Fibroblast of skin of right biceps (primary cell): ENCODE measurements at regions not wholly inside any gene's neighbourhood (a gene's known extent, or its start where the extent isn't known, plus 50 kb on each side); places are given as distances from the start of the nearest gene placed in this dataset.

Experiments
- DNase-seq: peaks from one replicate; pipeline ENCODE4 v3.0.0-alpha.2; 2013

DNA sequence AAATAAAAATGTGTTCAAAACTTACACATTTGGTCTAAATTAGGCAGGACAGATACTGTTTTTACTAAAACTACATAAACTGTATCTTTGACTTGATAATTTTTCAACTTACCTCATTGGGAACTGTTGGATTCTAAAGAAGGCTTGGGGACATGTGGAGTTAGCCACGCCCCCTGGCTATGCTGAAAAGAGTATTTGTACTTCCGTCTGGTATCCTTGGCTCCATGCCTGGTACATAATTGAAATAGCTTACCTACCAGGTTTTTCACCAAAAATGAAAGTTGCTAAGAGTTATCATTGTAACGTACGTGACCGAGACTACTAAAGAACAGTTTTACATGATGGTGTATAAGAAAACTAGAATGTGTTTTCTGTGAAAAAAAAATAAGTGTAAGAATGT is 604.8 kb upstream of the IGFBP3 start:
- peak; percentile 24 for DNase-seq

DNA sequence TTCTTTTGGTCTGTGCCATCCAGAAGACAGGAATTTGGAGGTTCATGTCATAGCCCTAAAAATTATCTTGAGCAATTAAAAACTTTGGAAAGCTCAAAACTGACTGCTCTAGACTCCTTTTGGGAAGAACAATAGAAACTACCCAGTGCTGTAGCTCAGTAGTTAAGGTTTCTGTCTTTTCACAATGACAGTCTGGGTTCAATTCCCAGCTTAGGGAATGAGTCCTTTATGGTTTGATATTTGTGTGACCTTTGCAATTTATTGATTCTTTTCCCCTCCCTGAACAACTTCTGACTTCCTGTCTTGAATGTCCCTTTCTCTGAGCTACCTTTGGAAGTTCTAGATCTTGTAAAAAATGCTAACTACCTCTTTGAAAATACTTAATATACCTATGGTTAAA is 603.3 kb upstream of the IGFBP3 start:
- DNase-seq: no peak

DNA sequence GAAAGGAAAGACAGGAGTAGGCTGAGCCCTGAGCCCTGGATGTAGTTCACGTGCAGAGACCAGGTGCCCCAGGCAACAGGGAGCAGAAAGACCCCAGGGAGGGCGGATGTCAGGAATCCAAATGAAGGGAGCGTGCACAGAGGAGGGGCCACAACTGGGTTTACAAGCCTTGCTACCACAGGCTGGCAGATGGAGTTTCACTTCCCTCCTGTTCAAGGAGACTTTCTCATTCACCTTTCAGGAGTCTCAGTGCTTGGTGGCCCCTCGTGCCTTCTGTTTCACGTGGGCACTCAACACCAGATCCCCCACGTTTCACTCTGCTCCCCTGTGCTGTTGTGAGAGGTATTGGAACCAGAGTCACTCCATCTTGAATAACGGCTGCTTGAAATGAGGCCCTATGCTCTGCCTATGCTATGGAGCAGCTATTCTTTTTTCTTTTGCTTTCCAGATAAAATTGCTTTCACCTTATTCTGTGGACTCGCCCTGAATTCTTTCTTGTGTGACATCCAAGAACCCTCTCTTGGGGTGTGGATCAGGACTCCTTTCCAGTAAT is 601.4 kb upstream of the IGFBP3 start:
- no peak for DNase-seq

DNA sequence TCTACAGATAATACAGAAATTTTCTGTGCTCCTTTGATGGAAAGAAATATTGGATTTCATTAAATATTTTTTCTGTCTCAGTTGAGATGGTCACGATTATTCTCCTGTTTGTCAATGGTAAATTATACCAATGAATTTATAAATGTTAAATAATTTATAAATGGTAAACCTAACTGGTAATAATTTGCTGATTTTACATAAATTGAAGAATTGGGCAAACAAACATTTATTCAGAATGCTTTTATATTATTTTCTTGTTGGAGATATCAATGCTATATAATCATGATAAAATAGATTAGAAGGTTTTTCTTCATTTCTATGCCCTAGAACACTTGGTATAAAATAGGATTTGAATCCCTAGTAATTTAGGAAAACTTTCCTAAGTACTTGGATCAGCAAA is 597.6 kb upstream of the IGFBP3 start:
- no peak for DNase-seq

DNA sequence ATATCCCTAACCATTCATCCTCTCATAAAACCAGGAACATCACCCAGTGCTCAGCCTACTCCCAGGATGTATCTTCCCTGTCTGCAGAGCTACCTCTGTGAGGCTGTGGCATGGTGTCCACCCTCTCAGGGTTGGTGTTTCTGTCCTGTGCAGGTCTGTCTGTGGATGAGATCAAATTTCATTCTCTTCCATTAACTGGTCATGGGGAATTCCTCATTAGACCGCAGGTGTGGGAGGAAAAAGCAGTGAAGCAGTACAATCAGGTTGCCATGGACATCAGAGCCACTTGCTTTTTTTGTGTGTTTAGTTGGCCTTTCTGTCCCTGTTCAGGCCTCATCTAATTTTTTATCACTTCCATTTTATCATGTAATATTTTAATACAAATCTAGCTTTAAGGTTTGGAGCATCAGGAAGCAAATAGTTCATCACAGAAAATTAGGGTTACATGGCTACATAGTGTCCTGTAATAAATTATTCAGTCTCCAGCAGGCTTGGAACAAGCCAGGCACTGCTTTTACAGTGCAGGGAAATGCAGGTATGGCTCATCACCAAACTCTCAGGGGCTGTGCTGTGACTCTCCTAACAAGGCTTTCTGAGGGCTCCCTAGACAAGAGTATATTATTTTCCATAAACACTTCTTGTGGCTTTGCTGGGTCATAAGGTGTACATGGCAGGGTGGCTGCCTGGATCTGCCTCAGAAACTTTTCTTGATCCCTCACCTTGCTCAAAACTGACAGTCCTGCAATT is 594.9 kb upstream of the IGFBP3 start:
- no peak for DNase-seq

DNA sequence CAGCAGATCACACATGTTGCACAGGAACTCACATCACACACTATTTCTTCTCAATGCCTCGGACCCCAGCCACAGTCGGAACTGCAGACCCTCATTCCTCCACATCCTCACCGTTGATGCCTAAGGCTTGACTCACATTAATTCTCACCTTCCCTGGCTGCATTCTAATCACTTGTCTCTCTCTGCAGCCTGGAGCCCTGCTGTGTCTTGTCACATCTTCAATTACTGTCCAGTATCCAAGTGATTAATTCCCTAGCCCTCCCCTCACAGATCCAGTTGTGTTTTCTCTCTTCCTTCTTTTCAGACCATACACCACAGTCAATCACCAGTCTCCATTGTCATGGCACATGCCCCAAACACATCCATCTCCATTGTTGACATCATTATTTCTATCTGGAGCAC is 592.4 kb upstream of the IGFBP3 start:
- DNase-seq: no peak

DNA sequence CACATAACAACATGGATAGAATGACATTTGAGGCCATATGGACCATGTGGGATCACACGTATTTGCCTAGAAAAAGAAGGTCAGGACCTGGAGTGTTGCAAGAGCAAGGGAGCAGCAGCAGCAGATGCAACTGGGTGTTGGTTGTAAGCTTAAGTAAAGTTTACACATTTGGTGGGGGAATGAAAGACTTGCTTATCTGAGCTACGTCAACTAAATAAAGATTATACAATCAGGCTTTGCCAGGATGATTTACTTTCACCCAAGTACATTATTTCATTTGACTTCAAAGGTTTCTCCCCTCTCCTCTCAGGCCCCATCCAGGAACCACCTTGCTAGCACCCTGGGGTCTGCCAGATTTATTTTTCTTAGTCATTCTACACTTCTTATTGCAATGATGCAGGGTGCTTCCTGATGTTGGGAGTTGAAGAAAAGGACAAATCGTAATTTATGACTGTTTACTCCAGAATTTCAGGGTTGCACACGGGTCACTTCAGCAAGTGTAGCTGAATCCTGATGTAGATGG is 591.9 kb upstream of the IGFBP3 start:
- DNase-seq: no peak

DNA sequence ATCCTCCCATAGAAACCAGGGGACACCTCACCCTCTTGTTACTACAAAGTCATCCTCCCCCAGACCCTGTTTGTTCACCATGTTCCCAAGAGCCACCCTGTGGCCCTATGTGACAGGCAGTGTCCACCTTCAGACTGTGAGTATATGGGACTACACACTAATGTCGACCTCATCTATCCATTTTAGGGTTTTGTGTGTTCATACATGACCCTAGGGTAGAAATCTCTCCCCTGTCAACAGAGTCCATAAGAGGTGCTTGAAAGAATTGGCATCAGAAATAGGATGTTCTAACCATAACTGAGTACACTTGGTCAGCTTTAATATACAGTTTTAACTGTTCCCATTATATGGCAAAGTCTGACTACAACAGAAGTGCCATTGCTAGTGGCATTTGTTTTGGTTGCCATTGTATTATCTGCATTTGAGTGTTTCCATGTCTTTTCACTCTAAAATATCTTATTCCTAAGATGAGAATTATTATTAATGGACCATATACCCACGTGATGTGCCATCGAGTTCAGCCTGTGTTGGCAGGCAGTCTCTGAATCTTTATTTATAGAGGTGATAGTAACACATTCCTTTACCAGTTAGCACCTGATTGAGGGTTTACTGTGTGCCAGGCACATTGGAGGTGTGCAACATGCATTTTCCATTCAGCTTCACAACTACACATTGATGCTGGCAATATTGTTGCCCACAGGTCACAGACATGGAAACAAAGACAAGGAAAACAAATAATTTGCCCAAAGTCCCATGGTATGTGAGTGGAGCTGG is 590.6 kb upstream of the IGFBP3 start:
- DNase-seq: no peak

DNA sequence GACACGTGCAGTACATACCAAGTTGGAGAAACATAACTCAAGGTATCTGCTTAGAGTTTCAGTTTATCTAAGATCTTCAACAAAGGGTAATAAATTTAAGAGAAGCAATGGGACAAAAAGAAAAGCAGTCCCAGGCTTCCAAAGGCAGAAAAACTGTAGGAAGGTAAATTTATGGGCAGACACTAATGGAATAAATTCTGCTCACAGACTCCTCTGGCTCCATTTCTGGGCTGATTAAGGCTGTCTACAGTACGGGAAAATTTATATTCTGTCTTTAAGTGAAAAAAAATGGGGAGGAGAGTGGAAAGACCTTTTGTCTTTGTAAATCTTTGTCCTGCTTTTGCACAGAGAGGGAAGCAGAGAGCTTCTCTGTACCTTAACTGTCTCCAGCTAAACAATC is 587.5 kb upstream of the IGFBP3 start:
- no peak for DNase-seq

DNA sequence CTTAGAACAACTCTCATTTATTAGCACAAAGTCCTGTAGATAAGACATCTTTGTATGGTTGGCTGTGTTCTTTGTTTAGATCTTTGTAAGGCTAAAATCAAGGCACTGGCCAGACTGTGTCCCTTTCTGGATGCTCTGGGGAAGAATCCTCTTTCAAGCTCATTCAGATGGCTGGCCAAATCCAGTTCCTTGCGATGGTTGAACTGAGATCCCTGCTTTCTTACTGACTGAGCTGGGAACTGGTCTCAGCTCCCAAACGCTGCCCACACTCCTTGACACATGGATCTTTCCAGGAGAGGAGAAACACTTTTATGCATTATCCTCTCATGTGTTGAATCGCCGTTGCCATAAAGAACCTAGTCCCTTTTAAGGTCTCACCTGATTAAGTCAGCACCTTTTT is 586.5 kb upstream of the IGFBP3 start:
- no peak for DNase-seq

DNA sequence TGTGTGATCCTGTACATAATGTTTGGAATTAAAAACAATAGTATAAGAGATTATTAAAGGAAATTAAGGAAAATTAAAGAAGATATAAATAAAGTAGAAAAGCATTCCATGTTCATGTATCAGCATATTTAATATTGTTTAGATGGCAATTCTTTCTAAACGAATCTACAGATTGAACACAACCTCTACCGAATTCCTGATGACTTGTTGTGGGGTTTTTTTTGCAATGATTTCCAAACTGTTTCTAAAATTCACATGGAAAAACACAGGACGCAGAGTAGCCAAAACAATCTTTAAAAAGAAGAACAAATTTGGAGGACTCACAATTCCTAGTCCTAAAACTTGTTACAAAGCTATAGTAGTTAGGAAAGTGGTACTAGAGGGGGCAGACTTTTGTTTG is 573.4 kb upstream of the IGFBP3 start:
- no peak for DNase-seq

DNA sequence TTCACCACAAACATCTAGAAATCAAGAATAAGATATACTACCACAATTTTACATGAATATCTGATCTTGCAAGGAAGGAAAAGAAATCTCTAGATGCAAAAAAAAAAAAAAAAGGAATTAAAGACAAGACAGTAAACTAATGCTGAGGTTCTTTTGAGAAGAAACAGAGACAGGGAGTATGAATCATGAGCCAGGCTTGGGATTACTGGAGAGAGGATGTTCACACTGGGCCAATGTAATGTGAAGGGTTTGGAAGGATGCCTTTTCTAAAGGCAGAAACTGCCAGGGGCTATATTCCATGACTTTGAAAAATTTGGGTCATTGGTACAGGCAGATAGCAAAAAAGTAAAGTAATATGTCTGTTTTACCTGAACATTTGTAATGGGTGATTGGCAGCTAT is 573.0 kb upstream of the IGFBP3 start:
- DNase-seq: peak; percentile 64

DNA sequence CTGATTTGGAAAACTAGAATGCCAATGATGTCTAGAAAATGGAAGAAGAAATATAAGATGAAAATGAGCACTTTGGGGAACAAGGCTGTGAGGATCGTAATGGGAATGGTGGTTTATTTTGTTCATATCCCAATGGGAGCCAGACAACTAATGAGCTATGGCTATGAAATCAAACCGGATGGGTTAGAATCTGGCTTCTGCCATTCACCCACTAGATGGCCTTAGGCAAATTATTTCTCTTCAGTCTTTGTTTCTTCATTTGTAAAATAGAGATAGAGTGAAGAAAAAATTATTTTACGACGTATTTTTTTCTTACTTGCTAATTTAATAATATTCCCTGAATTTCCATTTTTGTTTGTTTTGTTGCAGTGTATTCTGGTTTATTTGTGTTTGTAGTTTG is 572.1 kb upstream of the IGFBP3 start:
- no peak for DNase-seq

DNA sequence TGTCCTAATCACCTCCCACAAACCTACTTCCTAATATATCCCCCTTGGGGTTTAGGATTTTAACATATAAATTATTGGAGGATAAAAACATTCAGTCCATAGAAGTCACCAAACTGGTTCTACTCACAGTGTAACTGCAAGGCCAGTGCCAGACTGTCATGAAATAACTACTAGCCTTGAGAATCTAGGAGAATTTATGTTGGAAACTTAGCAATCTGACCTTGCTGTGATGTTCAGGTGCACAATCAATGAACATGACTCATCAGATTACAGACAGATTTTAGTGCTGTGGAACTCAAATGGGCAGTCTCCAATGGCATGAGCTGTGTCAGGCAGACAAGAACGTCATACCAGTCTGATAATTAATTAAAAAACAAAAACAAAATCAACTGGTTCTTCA is 571.4 kb upstream of the IGFBP3 start:
- DNase-seq: no peak

DNA sequence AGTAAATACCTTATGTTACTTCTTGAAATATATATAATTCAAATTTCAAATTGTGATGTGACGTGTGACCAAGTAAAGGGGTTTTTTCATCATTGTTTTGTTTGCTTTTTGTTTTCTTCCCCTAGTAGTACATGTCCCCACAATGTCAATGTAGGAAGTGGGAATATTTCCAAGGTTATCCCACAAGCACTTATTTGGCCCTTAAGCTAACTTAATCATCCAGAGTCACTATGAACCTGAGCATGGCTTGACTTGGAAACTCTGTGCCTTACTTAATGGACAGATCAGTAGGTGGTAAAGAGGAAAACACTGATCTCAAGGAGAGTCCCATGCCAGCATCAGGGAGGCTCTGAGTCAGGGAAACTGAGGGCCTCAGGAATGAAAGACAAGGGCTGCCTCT is 569.3 kb upstream of the IGFBP3 start:
- no peak for DNase-seq

DNA sequence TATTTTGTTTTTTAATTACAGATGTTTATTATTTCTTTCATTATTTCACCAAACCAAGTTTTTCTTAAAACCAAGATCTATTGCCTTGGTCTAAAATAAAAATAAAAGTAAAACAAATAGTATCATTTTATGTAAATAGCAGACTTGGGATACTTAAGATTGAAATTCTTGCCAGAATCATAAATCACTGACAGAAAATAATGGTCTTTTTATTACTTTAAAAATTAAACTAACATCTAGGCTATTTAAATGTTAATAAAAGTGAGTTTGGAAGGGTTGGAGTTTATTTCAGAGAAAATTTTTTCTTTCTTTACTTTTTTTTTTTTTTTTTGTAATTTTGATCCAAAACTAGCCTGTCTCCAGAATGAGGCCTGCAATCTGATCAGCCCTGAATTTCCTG is 568.0 kb upstream of the IGFBP3 start:
- no peak for DNase-seq

DNA sequence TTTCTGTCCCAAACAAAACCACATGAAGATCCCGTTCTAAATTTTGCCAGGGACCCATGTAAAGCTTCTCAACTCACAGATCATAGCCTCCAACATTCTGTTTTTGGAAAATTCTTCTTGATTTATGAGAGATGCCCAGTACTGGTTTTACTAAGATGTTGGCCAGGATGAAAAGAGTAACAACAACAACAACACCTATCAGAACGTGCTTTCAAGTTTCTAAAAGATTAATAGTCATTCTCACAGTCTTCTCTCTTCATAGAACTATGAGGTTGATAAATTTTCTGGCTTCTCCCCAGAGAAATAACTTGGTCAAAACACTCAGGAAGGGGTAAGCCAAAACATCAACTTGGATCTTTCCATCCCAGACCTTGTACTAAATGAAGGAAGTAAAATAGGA is 567.5 kb upstream of the IGFBP3 start:
- DNase-seq: no peak

DNA sequence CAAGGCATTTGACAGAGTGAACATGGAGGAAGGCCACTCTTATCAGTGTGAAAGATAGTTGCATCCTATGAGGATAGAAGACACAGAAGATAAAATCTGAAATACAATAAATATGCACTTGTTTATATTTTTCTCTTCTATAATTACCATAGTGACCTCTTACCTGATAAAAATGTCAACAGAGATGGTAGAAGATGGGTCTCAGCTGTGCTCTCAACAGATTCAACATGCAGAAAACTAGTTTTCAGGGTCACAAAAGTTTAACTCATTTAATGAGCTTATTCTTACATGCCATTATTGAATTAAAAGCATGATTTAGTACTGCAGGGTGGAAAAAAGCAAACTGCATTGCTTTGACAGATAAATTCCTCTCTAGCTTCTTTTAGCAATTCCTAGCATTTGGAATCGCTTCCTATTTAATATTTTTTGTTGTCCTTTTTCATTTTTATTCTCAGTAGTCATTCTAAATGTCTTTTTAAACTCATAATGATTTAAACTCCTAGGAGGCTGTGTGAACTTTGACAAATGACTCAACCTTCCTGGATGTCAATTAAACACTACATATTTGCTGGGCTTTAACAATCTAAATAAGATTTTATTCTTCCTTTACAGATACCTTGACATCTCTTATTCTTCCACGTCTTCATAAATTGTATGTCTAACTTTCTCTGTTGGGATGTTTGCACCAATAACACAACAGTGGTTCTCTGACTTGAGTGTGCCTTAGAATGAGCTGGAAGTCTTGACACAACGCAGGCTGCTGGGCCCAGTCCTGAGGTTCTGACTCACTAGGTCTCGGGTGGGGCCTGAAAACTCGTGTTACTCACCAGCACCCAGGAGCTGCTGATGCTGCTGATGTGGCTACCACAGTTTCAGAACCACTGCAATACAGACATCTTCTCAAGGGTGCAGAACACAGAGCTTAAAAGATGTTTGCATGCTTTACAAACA is 565.5 kb upstream of the IGFBP3 start:
- peak; percentile 90 for DNase-seq

DNA sequence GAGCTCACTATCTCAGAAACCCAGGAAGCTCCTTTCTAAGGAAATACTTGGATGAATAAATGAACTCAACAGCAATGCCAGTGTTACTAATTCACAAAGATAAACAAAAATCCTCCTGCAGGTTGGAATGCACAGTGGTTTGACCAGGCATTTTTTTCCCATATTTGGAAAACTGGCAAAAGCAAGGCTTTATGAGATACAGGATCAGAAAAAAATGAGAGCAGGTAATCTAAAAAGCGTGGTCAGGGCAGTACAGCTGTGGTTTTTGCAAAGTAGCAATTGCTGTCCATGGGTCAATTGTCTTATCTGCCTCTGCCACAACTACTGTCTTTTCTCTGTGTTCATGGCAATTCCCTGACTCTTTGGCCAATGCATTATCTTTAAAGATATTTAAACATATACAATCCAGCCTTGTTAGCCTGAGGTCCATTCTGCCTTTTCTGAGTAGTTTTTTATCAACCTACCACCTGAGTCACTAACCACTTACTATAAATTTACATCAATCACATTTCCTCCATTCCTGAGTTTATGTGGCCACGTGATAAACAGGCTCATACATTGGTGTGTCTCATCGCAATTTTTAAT is 564.5 kb upstream of the IGFBP3 start:
- peak; percentile 80 for DNase-seq

DNA sequence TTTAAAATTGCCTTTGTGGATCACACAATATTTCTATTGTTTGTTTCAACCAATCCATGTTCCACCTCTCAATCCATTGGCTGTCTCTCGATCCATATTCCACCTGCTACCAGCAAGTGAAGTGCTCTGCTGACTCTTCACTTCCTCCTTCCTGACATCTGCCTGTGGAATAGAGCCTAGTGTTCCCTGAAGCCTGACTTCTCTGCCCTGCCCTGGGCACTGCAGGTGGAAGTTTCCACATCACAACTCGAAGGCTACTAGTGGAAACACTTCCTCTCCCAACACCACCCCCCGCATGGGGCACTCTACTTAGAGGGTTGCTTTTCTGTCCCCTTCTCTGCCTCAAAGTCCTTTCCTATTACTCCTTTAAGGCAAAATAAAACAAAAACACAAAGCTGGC is 563.8 kb upstream of the IGFBP3 start:
- no peak for DNase-seq

DNA sequence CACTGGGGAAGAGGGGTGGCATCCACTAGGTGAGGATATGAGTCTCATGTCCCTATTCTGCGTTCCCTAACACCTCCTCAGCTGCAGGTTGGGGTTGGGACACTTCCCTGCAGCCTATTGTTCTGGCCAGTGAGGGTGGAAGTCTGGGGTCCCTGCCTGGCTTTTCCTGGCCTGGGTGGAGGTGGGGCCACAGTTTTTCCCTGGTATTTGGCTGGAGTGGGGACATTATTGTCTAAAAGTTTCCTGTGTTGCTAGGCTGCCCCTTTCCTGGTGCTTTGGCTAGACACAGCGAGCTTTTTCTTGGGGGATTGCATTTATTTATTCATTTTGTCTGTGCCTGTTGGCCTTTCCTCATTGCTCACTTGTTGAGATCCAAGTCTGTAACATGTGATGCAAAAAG is 559.5 kb upstream of the IGFBP3 start:
- DNase-seq: no peak

DNA sequence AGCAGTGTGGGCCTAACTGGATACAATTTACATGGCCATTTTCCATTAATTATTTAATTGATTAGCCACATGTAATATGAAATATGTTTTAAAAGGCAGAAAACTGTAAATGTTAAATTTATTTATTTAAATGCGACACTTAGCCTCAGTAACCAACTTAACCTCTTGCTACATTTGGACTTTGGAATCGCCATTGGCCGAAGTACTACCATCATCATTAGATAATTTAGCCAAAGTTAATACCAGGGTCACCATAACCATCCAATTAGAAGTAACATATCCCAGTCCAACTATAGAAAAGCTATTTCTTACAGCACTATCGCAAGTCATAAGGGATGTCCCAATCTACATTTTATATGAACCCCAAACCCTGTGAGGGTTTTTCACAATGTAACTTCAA is 558.6 kb upstream of the IGFBP3 start:
- DNase-seq: no peak

DNA sequence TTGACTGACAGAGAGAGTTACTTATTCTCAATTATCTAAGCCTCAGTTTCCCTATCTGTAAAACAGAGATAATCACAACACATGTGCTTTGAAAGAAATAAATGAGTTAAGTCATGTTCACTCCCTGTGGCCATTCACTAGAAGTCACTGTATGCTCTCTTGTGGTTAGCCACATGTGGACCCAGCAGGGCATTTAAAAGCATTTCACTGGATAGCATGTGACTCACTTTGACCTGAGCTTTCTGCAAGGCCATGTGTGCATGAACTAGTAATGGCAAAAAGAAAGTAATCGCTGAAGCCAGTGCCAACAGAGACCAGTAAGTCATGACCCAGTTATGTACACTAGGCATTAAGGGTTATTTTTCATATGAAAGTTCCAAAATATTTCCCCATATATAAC is 557.0 kb upstream of the IGFBP3 start:
- DNase-seq: peak; percentile 34
